ENCODE measurements at regions not wholly inside any gene's neighbourhood (a gene's known extent, or its start where the extent isn't known, plus 50 kb on each side); places are given as distances from the start of the nearest gene placed in this dataset.

DNA sequence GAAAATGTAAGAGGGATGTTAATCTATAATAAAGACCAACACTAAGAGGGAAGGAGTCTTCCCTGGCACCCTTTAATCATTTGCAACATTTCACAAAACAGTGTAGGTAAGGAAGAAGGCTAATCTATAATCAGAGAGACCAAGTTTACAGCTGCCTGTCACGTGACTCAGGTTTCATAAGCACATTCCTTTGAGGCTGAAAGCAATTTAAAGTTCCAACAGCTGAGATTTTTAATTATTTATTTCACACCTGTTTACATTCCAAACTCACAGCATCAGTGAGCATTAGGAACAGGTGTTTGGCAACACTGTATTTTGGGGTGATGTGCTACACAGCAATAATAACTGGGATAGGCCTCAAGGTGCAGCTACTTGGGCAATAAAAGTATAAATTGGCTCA is 75.7 kb upstream of the PGBD5 start:
- Histone ChIP-seq H3K4me3 (ENCODE audit: low read depth, low read length, poor library complexity, severe bottlenecking) (no peak overlapping the region), H3K27me3 (replicated peaks; ENCODE audit: insufficient read depth, low read depth, low read length, poor library complexity) (peaks cover 18% of the 10 kb centered on the region), H3K4me1 (ENCODE audit: insufficient read depth, low read length, poor library complexity, severe bottlenecking) (no peaks in the 10 kb centered on the region), H3K9me3 (ENCODE audit: low read depth, low read length, poor library complexity, severe bottlenecking) (no peaks in the 10 kb centered on the region), H3K27ac (ENCODE audit: low read depth, low read length, poor library complexity, severe bottlenecking) (no peak overlapping the region), H3K36me3 (ENCODE audit: insufficient read depth, low read length, poor library complexity, severe bottlenecking) (no peaks in the 10 kb centered on the region)
- intact Hi-C loops (cut with micrococcal nuclease; ENCODE audit: unreplicated experiment) = no loop called here
- CTCF ChIA-PET = no interaction called here
- TF ChIP-seq, protein P1, sequence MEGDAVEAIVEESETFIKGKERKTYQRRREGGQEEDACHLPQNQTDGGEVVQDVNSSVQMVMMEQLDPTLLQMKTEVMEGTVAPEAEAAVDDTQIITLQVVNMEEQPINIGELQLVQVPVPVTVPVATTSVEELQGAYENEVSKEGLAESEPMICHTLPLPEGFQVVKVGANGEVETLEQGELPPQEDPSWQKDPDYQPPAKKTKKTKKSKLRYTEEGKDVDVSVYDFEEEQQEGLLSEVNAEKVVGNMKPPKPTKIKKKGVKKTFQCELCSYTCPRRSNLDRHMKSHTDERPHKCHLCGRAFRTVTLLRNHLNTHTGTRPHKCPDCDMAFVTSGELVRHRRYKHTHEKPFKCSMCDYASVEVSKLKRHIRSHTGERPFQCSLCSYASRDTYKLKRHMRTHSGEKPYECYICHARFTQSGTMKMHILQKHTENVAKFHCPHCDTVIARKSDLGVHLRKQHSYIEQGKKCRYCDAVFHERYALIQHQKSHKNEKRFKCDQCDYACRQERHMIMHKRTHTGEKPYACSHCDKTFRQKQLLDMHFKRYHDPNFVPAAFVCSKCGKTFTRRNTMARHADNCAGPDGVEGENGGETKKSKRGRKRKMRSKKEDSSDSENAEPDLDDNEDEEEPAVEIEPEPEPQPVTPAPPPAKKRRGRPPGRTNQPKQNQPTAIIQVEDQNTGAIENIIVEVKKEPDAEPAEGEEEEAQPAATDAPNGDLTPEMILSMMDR (conservative IDR thresholded peaks at IDR 0.05; ENCODE audit: low read depth, low read length) = no peak
- TF ChIP-seq EZH2 (IDR thresholded peaks at IDR 0.05; ENCODE audit: borderline replicate concordance, low read depth, low read length, poor library complexity, severe bottlenecking) = no peak
- no peak for DNase-seq (ENCODE audit: low spot score)
- POLR2A ChIA-PET (ENCODE audit: low non-redundant PET) = no interaction called here
- no TSS peak for BruUV-seq (replicated peaks)

DNA sequence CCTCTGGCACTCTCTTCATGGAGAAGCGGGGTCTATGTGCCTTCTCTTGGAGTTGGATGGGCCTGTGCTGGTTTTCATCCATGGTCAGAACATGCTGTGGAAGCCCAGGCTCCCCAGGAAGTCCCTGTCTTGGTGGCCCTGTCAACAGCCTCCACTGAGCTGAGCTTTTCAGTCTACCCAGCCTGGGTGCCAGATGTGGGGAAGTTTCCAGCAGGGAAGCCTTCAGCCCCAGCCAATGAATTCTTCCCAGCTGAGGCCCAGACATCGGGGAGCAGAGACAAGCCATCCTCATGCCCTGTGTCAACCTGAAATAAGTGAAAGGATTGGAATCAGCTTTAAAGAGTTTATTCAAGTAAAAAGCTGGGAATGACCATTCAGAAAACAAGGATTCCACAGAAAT is 75.1 kb upstream of the PGBD5 start:
- peaks cover 22% of the 10 kb centered on the region for H3K27me3 ChIP-seq (replicated peaks; ENCODE audit: insufficient read depth, low read depth, low read length, poor library complexity)
- no TSS peak for BruUV-seq (replicated peaks)

GRCh38 chr1:230500063-230500462 is 73.9 kb upstream of the PGBD5 start:
- Histone ChIP-seq H3K4me3 (ENCODE audit: low read depth, low read length, poor library complexity, severe bottlenecking) (no peak overlapping the region), H3K9me3 (ENCODE audit: low read depth, low read length, poor library complexity, severe bottlenecking) (no peaks in the 10 kb centered on the region), H3K36me3 (ENCODE audit: insufficient read depth, low read length, poor library complexity, severe bottlenecking) (no peaks in the 10 kb centered on the region), H3K27me3 (replicated peaks; ENCODE audit: insufficient read depth, low read depth, low read length, poor library complexity) (peaks cover 22% of the 10 kb centered on the region), H3K27ac (ENCODE audit: low read depth, low read length, poor library complexity, severe bottlenecking) (no peak overlapping the region), H3K4me1 (ENCODE audit: insufficient read depth, low read length, poor library complexity, severe bottlenecking) (no peaks in the 10 kb centered on the region)
- no TSS peak for BruUV-seq (replicated peaks)
- POLR2A ChIA-PET (ENCODE audit: low non-redundant PET) = no interaction called here
- TF ChIP-seq, protein P1 (conservative IDR thresholded peaks at IDR 0.05; ENCODE audit: low read depth, low read length) = no peak
- no peak for TF ChIP-seq EZH2 (IDR thresholded peaks at IDR 0.05; ENCODE audit: borderline replicate concordance, low read depth, low read length, poor library complexity, severe bottlenecking)
- CTCF ChIA-PET = no interaction called here
- no peak for DNase-seq (ENCODE audit: low spot score)
- intact Hi-C loops (cut with micrococcal nuclease; ENCODE audit: unreplicated experiment) = no loop called here

More for the DNA sequence above, 75.1 kb upstream of the PGBD5 start:
- POLR2A ChIA-PET (ENCODE audit: low non-redundant PET) = no interaction called here
- CTCF ChIA-PET = no interaction called here
- DNase-seq (ENCODE audit: low spot score) = no peak
- no peak for TF ChIP-seq EZH2 (IDR thresholded peaks at IDR 0.05; ENCODE audit: borderline replicate concordance, low read depth, low read length, poor library complexity, severe bottlenecking)
- TF ChIP-seq, protein P1 (conservative IDR thresholded peaks at IDR 0.05; ENCODE audit: low read depth, low read length) = no peak
- Histone ChIP-seq H3K4me1 (ENCODE audit: insufficient read depth, low read length, poor library complexity, severe bottlenecking) (no peaks in the 10 kb centered on the region), H3K4me3 (ENCODE audit: low read depth, low read length, poor library complexity, severe bottlenecking) (no peak overlapping the region), H3K9me3 (ENCODE audit: low read depth, low read length, poor library complexity, severe bottlenecking) (no peaks in the 10 kb centered on the region), H3K27ac (ENCODE audit: low read depth, low read length, poor library complexity, severe bottlenecking) (no peak overlapping the region), H3K36me3 (ENCODE audit: insufficient read depth, low read length, poor library complexity, severe bottlenecking) (no peaks in the 10 kb centered on the region)
- intact Hi-C loops (cut with micrococcal nuclease; ENCODE audit: unreplicated experiment) = no loop called here

Measured in A673 (cell line).